ENCODE measurements at regions not wholly inside any gene's neighbourhood (a gene's known extent, or its start where the extent isn't known, plus 50 kb on each side); places are given as distances from the start of the nearest gene placed in this dataset.

GRCh38 chr9:100939636-100940035 is 88.9 kb upstream of the PLPPR1 start:
- no peak for TF ChIP-seq CTCF (IDR thresholded peaks at IDR 0.05; ENCODE audit: low read length)
- TF ChIP-seq EZH2phosphoT487 (IDR thresholded peaks at IDR 0.05; ENCODE audit: low read length): no peak
